ENCODE measurements at regions not wholly inside any gene's neighbourhood (a gene's known extent, or its start where the extent isn't known, plus 50 kb on each side); places are given as distances from the start of the nearest gene placed in this dataset.

- Mint-ChIP-seq H3K27me3 (ENCODE audit: unreplicated experiment) (no peaks in the 10 kb centered on the region), H3K4me3 (ENCODE audit: unreplicated experiment) (no peak overlapping the region), H3K4me1 (ENCODE audit: unreplicated experiment) (no peaks in the 10 kb centered on the region), H3K27ac (ENCODE audit: unreplicated experiment) (no peak overlapping the region), H3K9me3 (ENCODE audit: unreplicated experiment) (no peaks in the 10 kb centered on the region), H3K36me3 (ENCODE audit: low read depth, unreplicated experiment) (no peaks in the 10 kb centered on the region)
- no peak for DNase-seq (ENCODE audit: low spot score)
- TF ChIP-seq CTCF (IDR thresholded peaks at IDR 0.05; ENCODE audit: unreplicated experiment): no peak
Observed at GRCh38 chr4:104353481-104353880, 141.2 kb downstream of the CXXC4 start.

GRCh38 chr4:104352211-104352610 is 142.5 kb downstream of the CXXC4 start:
- Mint-ChIP-seq H3K9me3 (ENCODE audit: unreplicated experiment) (no peaks in the 10 kb centered on the region), H3K4me3 (ENCODE audit: unreplicated experiment) (no peak overlapping the region), H3K27me3 (ENCODE audit: unreplicated experiment) (no peaks in the 10 kb centered on the region), H3K27ac (ENCODE audit: unreplicated experiment) (no peak overlapping the region), H3K4me1 (ENCODE audit: unreplicated experiment) (no peaks in the 10 kb centered on the region), H3K36me3 (ENCODE audit: low read depth, unreplicated experiment) (no peaks in the 10 kb centered on the region)
- peak; percentile 34 for TF ChIP-seq CTCF (IDR thresholded peaks at IDR 0.05; ENCODE audit: unreplicated experiment)
- no peak for DNase-seq (ENCODE audit: low spot score)

GRCh38 chr4:104351706-104352105 is 143.0 kb downstream of the CXXC4 start:
- DNase-seq (ENCODE audit: low spot score): no peak
- H3K4me3 Mint-ChIP-seq (ENCODE audit: unreplicated experiment): no peak overlapping the region
- H3K27me3 Mint-ChIP-seq (ENCODE audit: unreplicated experiment): no peaks in the 10 kb centered on the region
- TF ChIP-seq CTCF (IDR thresholded peaks at IDR 0.05; ENCODE audit: unreplicated experiment): no peak
- no peaks in the 10 kb centered on the region for H3K36me3 Mint-ChIP-seq (ENCODE audit: low read depth, unreplicated experiment)
- no peak overlapping the region for H3K27ac Mint-ChIP-seq (ENCODE audit: unreplicated experiment)
- H3K9me3 Mint-ChIP-seq (ENCODE audit: unreplicated experiment): no peaks in the 10 kb centered on the region
- H3K4me1 Mint-ChIP-seq (ENCODE audit: unreplicated experiment): no peaks in the 10 kb centered on the region

- DNase-seq (ENCODE audit: low spot score): no peak
- H3K36me3 Mint-ChIP-seq (ENCODE audit: low read depth, unreplicated experiment): peaks cover 4% of the 10 kb centered on the region
- no peaks in the 10 kb centered on the region for H3K9me3 Mint-ChIP-seq (ENCODE audit: unreplicated experiment)
- no peak overlapping the region for H3K4me3 Mint-ChIP-seq (ENCODE audit: unreplicated experiment)
- no peak overlapping the region for H3K27ac Mint-ChIP-seq (ENCODE audit: unreplicated experiment)
- no peaks in the 10 kb centered on the region for H3K4me1 Mint-ChIP-seq (ENCODE audit: unreplicated experiment)
- no peak for TF ChIP-seq CTCF (IDR thresholded peaks at IDR 0.05; ENCODE audit: unreplicated experiment)
- peaks cover 3% of the 10 kb centered on the region for H3K27me3 Mint-ChIP-seq (ENCODE audit: unreplicated experiment)
Observed at GRCh38 chr4:104345598-104346242, 149.0 kb downstream of the CXXC4 start.

GRCh38 chr4:104344342-104344980 is 150.2 kb downstream of the CXXC4 start:
- Mint-ChIP-seq H3K4me1 (ENCODE audit: unreplicated experiment) (no peaks in the 10 kb centered on the region), H3K27me3 (ENCODE audit: unreplicated experiment) (peaks cover 3% of the 10 kb centered on the region), H3K36me3 (ENCODE audit: low read depth, unreplicated experiment) (peaks cover 4% of the 10 kb centered on the region), H3K9me3 (ENCODE audit: unreplicated experiment) (no peaks in the 10 kb centered on the region), H3K4me3 (ENCODE audit: unreplicated experiment) (peak overlapping the region; percentile 39), H3K27ac (ENCODE audit: unreplicated experiment) (no peak overlapping the region)
- TF ChIP-seq CTCF (IDR thresholded peaks at IDR 0.05; ENCODE audit: unreplicated experiment): no peak
- no peak for DNase-seq (ENCODE audit: low spot score)

All from endothelial cell (in vitro differentiated cells).